Caco-2 (cell line): ENCODE measurements at regions not wholly inside any gene's neighbourhood (a gene's known extent, or its start where the extent isn't known, plus 50 kb on each side); places are given as distances from the start of the nearest gene placed in this dataset.

Experiments
- BruUV-seq: library from RNA; stranded (reverse); fragments of 400-500 nt; replicated peaks from 2 replicates; lab custom pipeline; 2021; lab: Mats Ljungman, UMichigan
- CTCF ChIA-PET: fragments of 300-600 bp; sonication (Branson Sonifier 250); formaldehyde crosslinking; loops from one replicate; lab custom pipeline; 2022; ENCODE audit warnings: antibody characterized with exemption; lab: Charles Lee
- POLR2A ChIA-PET: fragments of 300-600 bp; sonication (Branson Sonifier 250); formaldehyde crosslinking; loops from one replicate; lab custom pipeline; 2022; ENCODE audit warnings: antibody characterized with exemption; lab: Charles Lee
- DNase-seq, 2 experiments: peaks; one replicate each; pipeline versions ENCODE4 v3.0.0 to v3.0.0-alpha.2; 2020 to 2022
- H3K27me3 ChIP-seq: replicated peaks from 2 replicates; pipeline ENCODE4 v1.6.0; 2011; ENCODE audit warnings: low read length; ENCODE audit not compliant: control insufficient read depth, insufficient read depth
- H3K36me3 ChIP-seq: 2 replicates; pipeline ENCODE4 v1.5.1; 2011; ENCODE audit warnings: low read length; ENCODE audit not compliant: control insufficient read depth, insufficient read depth
- H3K4me1 ChIP-seq: fragments of 250-450 bp; sonication (Bioruptor Pico); 2 replicates; pipeline ENCODE4 v1.5.1; 2020; ENCODE audit warnings: mild to moderate bottlenecking
- H3K4me3 ChIP-seq: 2 replicates; pipeline ENCODE4 v1.5.1; 2011; ENCODE audit warnings: low read depth, mild to moderate bottlenecking, control low read depth, low read length
- H3K9me3 ChIP-seq: fragments of 250-450 bp; sonication (Bioruptor Pico); 2 replicates; pipeline ENCODE4 v1.5.1; 2020; ENCODE audit warnings: mild to moderate bottlenecking, moderate library complexity
- H3K27ac Mint-ChIP-seq: one replicate; pipeline ENCODE4 v1.8.0; 2022; ENCODE audit warnings: mixed read lengths; ENCODE audit not compliant: unreplicated experiment
- H3K27me3 Mint-ChIP-seq: one replicate; pipeline ENCODE4 v1.8.0; 2022; ENCODE audit warnings: mixed read lengths; ENCODE audit not compliant: insufficient read depth, unreplicated experiment
- H3K36me3 Mint-ChIP-seq: one replicate; pipeline ENCODE4 v1.8.0; 2022; ENCODE audit warnings: mild to moderate bottlenecking, mixed read lengths; ENCODE audit not compliant: insufficient read depth, unreplicated experiment
- H3K4me1 Mint-ChIP-seq: one replicate; pipeline ENCODE4 v1.8.0; 2022; ENCODE audit warnings: low read depth, mixed read lengths; ENCODE audit not compliant: unreplicated experiment
- H3K4me3 Mint-ChIP-seq: one replicate; pipeline ENCODE4 v1.8.0; 2022; ENCODE audit warnings: mild to moderate bottlenecking, moderate library complexity, mixed read lengths; ENCODE audit not compliant: unreplicated experiment
- H3K9me3 Mint-ChIP-seq: one replicate; pipeline ENCODE4 v1.8.0; 2022; ENCODE audit warnings: mixed read lengths; ENCODE audit not compliant: unreplicated experiment
- intact Hi-C: fragments of 100-400 bp; cut with micrococcal nuclease; formaldehyde crosslinking; loops from one replicate; pipeline ENCODE4 v1.10.0; 2022; ENCODE audit not compliant: unreplicated experiment
- TF ChIP-seq, protein P1 (sequence below), 2 experiments: fragments of 200-600 bp in 1 of 2; IDR thresholded peaks; 1 replicate in 1 of 2; 2 replicates in 1 of 2; pipeline versions ENCODE4 v1.5.1 to v1.8.0; 2011 to 2022; ENCODE audit warnings: antibody characterized with exemption in 1 of 2, control low read depth in 1 of 2, inconsistent platforms in 1 of 2, low read depth in 1 of 2, low read length in 1 of 2, mild to moderate bottlenecking in 1 of 2, moderate library complexity in 1 of 2; ENCODE audit not compliant: insufficient read depth in 1 of 2, severe bottlenecking in 1 of 2, unreplicated experiment in 1 of 2

DNA sequence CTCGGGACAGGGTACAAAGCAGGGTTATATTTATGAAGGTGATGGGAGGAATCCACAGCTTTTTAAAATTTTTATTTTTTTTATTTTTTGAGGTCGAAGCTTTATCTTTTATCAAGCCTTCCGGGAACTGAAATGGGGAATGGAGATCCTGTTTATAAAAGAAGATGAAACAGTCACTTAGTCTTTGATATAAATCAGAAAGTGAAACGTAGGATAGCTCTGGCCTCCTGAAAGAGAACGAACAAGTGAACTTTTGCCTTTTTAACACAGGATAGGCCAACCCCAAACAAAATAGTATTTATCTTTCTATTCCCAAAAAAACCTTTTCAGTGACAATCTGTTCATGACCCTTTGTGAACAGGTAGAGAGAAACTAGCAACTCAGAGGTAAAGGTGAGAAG is 634.0 kb upstream of the LMCD1 start:
- Histone ChIP-seq H3K36me3 (no peaks in the 10 kb centered on the region), H3K27me3 (no peaks in the 10 kb centered on the region), H3K9me3 (no peaks in the 10 kb centered on the region), H3K4me1 (no peaks in the 10 kb centered on the region), H3K4me3 (no peak overlapping the region)
- H3K4me1 Mint-ChIP-seq = no peaks in the 10 kb centered on the region
- ChIA-PET CTCF (no interaction called here), POLR2A (no interaction called here)
- intact Hi-C loops = no loop called here
- H3K9me3 Mint-ChIP-seq = no peaks in the 10 kb centered on the region
- H3K4me3 Mint-ChIP-seq = no peak overlapping the region
- no TSS peak for BruUV-seq
- no peak overlapping the region for H3K27ac Mint-ChIP-seq
- no peaks in the 10 kb centered on the region for H3K36me3 Mint-ChIP-seq
- TF ChIP-seq, protein P1, sequence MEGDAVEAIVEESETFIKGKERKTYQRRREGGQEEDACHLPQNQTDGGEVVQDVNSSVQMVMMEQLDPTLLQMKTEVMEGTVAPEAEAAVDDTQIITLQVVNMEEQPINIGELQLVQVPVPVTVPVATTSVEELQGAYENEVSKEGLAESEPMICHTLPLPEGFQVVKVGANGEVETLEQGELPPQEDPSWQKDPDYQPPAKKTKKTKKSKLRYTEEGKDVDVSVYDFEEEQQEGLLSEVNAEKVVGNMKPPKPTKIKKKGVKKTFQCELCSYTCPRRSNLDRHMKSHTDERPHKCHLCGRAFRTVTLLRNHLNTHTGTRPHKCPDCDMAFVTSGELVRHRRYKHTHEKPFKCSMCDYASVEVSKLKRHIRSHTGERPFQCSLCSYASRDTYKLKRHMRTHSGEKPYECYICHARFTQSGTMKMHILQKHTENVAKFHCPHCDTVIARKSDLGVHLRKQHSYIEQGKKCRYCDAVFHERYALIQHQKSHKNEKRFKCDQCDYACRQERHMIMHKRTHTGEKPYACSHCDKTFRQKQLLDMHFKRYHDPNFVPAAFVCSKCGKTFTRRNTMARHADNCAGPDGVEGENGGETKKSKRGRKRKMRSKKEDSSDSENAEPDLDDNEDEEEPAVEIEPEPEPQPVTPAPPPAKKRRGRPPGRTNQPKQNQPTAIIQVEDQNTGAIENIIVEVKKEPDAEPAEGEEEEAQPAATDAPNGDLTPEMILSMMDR (IDR thresholded peaks at IDR 0.05; ENCODE audit: insufficient read depth in 1 of 2, low read depth in 1 of 2, low read length in 1 of 2, severe bottlenecking in 1 of 2, unreplicated experiment in 1 of 2) = no peak
- DNase-seq = no peak
- H3K27me3 Mint-ChIP-seq = no peaks in the 10 kb centered on the region

DNA sequence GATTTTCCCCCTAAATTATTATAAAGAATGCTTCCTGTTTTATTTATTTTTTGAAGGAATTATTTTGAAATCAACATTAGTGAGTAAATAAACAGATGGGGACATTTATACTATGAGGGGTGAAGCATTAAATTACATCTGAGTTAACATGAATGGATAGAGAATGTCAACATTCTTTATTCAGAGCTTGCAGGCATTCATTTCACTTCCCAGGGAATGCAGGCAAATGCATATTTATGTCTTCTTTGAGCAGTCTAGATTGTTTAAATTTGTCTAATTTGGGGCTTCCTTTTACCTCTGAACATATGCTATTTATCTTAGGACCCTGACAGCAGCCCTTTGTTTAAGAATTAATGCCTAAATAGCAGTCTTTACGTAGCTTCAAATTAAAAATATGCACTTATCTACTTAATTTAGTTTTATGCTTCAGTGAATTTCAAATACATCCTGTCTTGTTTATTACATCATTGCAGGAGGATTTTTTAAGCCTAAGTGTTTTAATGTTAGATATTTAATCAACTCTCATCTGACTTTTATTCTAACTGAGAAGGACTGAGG is 630.5 kb upstream of the LMCD1 start:
- DNase-seq = no peak
- TF ChIP-seq, protein P1 (IDR thresholded peaks at IDR 0.05; ENCODE audit: insufficient read depth in 1 of 2, low read depth in 1 of 2, low read length in 1 of 2, severe bottlenecking in 1 of 2, unreplicated experiment in 1 of 2) = no peak
- no peak overlapping the region for H3K27ac Mint-ChIP-seq
- POLR2A ChIA-PET = no interaction called here
- H3K27me3 ChIP-seq = no peaks in the 10 kb centered on the region
- no peaks in the 10 kb centered on the region for H3K36me3 ChIP-seq
- no TSS peak for BruUV-seq
- H3K4me3 Mint-ChIP-seq = no peak overlapping the region
- no peaks in the 10 kb centered on the region for H3K36me3 Mint-ChIP-seq
- CTCF ChIA-PET = no interaction called here
- no peaks in the 10 kb centered on the region for H3K27me3 Mint-ChIP-seq
- H3K4me3 ChIP-seq = no peak overlapping the region
- H3K4me1 ChIP-seq = peaks cover 8% of the 10 kb centered on the region; the same call in 1 of the 2 replicates
- no peaks in the 10 kb centered on the region; the same call in 1 of the 2 replicates for H3K9me3 ChIP-seq
- intact Hi-C loops = no loop called here
- no peaks in the 10 kb centered on the region for H3K9me3 Mint-ChIP-seq
- no peaks in the 10 kb centered on the region for H3K4me1 Mint-ChIP-seq

DNA sequence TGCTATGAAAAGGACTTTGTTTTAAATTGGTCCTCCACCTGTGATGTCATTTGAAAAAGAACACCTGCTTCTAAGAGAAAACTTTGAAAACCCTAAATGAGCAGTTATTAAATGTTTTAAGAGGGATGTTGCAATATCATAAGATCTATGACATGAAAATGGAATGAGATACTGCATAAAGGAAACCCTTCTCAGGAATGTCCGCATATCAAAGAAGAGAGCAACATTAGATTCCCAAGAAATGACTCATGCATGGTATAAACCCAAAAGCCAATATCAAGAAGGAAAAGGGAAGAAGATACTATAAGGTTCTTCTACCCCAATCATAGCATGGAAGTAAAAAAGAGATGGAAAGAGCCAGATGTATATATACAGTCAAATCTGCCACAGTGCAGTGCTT is 627.5 kb upstream of the LMCD1 start:
- no peaks in the 10 kb centered on the region for H3K36me3 Mint-ChIP-seq
- no peaks in the 10 kb centered on the region; the same call in 1 of the 2 replicates for H3K9me3 ChIP-seq
- TF ChIP-seq, protein P1 (IDR thresholded peaks at IDR 0.05; ENCODE audit: insufficient read depth in 1 of 2, low read depth in 1 of 2, low read length in 1 of 2, severe bottlenecking in 1 of 2, unreplicated experiment in 1 of 2) = no peak
- H3K4me1 Mint-ChIP-seq = no peaks in the 10 kb centered on the region
- H3K4me3 Mint-ChIP-seq = no peak overlapping the region
- no TSS peak for BruUV-seq
- H3K4me3 ChIP-seq = no peak overlapping the region
- no peaks in the 10 kb centered on the region for H3K27me3 Mint-ChIP-seq
- no peaks in the 10 kb centered on the region for H3K27me3 ChIP-seq
- peaks cover 19% of the 10 kb centered on the region; the same call in 1 of the 2 replicates for H3K4me1 ChIP-seq
- POLR2A ChIA-PET = no interaction called here
- H3K27ac Mint-ChIP-seq = no peak overlapping the region
- H3K9me3 Mint-ChIP-seq = no peaks in the 10 kb centered on the region
- intact Hi-C loops = no loop called here
- DNase-seq = no peak
- CTCF ChIA-PET = no interaction called here
- no peaks in the 10 kb centered on the region for H3K36me3 ChIP-seq
